PC-3 (cell line): ENCODE measurements at regions not wholly inside any gene's neighbourhood (a gene's known extent, or its start where the extent isn't known, plus 50 kb on each side); places are given as distances from the start of the nearest gene placed in this dataset.

Experiments
- ATAC-seq: fragments of 200-7000 bp; cut with Tn5 transposase; 2 replicates; pipeline ENCODE4 v1.9.1; 2020; ENCODE audit warnings: mild to moderate bottlenecking, moderate library complexity
- BruUV-seq: library from RNA; stranded (reverse); fragments of 400-500 nt; replicated peaks from 2 replicates; lab custom pipeline; 2021; lab: Mats Ljungman, UMichigan
- CTCF ChIA-PET: fragments of 300-600 bp; sonication (Branson Sonifier 250); formaldehyde crosslinking; loops from one replicate; lab custom pipeline; 2022; ENCODE audit warnings: antibody characterized with exemption; lab: Charles Lee
- POLR2A ChIA-PET: fragments of 300-600 bp; sonication (Branson Sonifier 250); formaldehyde crosslinking; loops from one replicate; lab custom pipeline; 2022; ENCODE audit warnings: antibody characterized with exemption; ENCODE audit not compliant: unreplicated experiment; lab: Charles Lee
- DNase-seq: peaks from one replicate; pipeline ENCODE4 v3.0.0-alpha.2; 2015
- H2AFZ ChIP-seq: fragments of 300-600 bp; sonication (generic); 2 replicates; pipeline ENCODE4 v1.6.0; 2016; ENCODE audit warnings: antibody characterized with exemption, low read length
- H3F3A ChIP-seq: fragments of 300-600 bp; sonication (generic); one replicate; pipeline ENCODE4 v1.6.0; 2017; ENCODE audit warnings: antibody characterized with exemption, low read length, control low read depth, mild to moderate bottlenecking; ENCODE audit not compliant: unreplicated experiment
- H3K27ac ChIP-seq: fragments of 300-600 bp; sonication (generic); 2 replicates; pipeline ENCODE4 v1.5.1; 2016; ENCODE audit warnings: mild to moderate bottlenecking, low read length
- H3K27me3 ChIP-seq: fragments of 300-600 bp; sonication (generic); 2 replicates; pipeline ENCODE4 v1.6.1; 2016; ENCODE audit warnings: low read length, mixed read lengths
- H3K36me3 ChIP-seq: fragments of 300-600 bp; sonication (generic); 2 replicates; pipeline ENCODE4 v1.6.1; 2016; ENCODE audit warnings: low read depth, mixed run types, low read length, mixed read lengths
- H3K4me1 ChIP-seq: fragments of 300-600 bp; sonication (generic); 2 replicates; pipeline ENCODE4 v1.5.1; 2016; ENCODE audit warnings: low read length; ENCODE audit not compliant: insufficient read depth
- H3K4me2 ChIP-seq: fragments of 300-600 bp; sonication (generic); 2 replicates; pipeline ENCODE4 v1.6.0; 2016; ENCODE audit warnings: low read length
- H3K4me3 ChIP-seq: fragments of 300-600 bp; sonication (generic); 2 replicates; pipeline ENCODE4 v1.5.1; 2016; ENCODE audit warnings: mild to moderate bottlenecking, low read length, mixed read lengths
- H3K79me2 ChIP-seq: fragments of 300-600 bp; sonication (generic); 2 replicates; pipeline ENCODE4 v1.6.1; 2017; ENCODE audit warnings: low read length, mixed read lengths
- H3K9ac ChIP-seq: fragments of 300-600 bp; sonication (generic); 2 replicates; pipeline ENCODE4 v1.6.0; 2016; ENCODE audit warnings: mild to moderate bottlenecking, low read length
- H3K9me2 ChIP-seq: fragments of 300-600 bp; sonication (generic); replicated peaks from 2 replicates; pipeline ENCODE4 v1.6.1; 2016; ENCODE audit warnings: mixed run types, low read length, mixed read lengths
- H3K9me3 ChIP-seq: fragments of 300-600 bp; sonication (generic); 2 replicates; pipeline ENCODE4 v1.6.1; 2016; ENCODE audit warnings: low read length, mixed read lengths
- H4K20me1 ChIP-seq: fragments of 300-600 bp; sonication (generic); 2 replicates; pipeline ENCODE4 v1.6.1; 2016; ENCODE audit warnings: low read length, mixed read lengths
- CTCF ChIP-seq: fragments of 300-600 bp; sonication (generic); conservative IDR thresholded peaks from 2 replicates; pipeline ENCODE4 v1.5.1; 2017; ENCODE audit warnings: antibody characterized with exemption, low read depth, mild to moderate bottlenecking, low read length
- EZH2 ChIP-seq: fragments of 300-600 bp; sonication (generic); IDR thresholded peaks from one replicate; pipeline ENCODE4 v1.6.1; 2017; ENCODE audit warnings: antibody characterized with exemption, mild to moderate bottlenecking, low read length; ENCODE audit not compliant: unreplicated experiment
- EZH2phosphoT487 ChIP-seq: fragments of 300-600 bp; sonication (generic); IDR thresholded peaks from 2 replicates; pipeline ENCODE4 v1.6.1; 2018; ENCODE audit warnings: mild to moderate bottlenecking, antibody characterized with exemption, low read length, borderline replicate concordance
- intact Hi-C: fragments of 100-400 bp; cut with micrococcal nuclease; formaldehyde crosslinking; loops from 2 replicates; pipeline ENCODE4 v1.9.0; 2023

GRCh38 chr3:45311953-45312801 is 76.2 kb upstream of the LARS2 start:
- BruUV-seq, result no TSS peak
- DNase-seq, result peak; percentile 13
- H3K4me3 ChIP-seq, result no peak overlapping the region
- CTCF ChIA-PET, result interaction anchor here (0.7 kb wide), 1 partner anchor 306 kb away, joined by 4 read pairs; no protein-coding TSS in a partner anchor
- intact Hi-C loops, result no loop called here
- H3K4me1 ChIP-seq, result no peaks in the 10 kb centered on the region
- H3K9me2 ChIP-seq, result no peaks in the 10 kb centered on the region
- POLR2A ChIA-PET, result no interaction called here
- peaks cover 4% of the 10 kb centered on the region; the same call in 1 of the 2 replicates for H3K27me3 ChIP-seq
- no peaks in the 10 kb centered on the region for H3K9me3 ChIP-seq
- no peak for ATAC-seq
- H3K27ac ChIP-seq, result no peak overlapping the region
- no peaks in the 10 kb centered on the region for H3K79me2 ChIP-seq
- H4K20me1 ChIP-seq, result no peaks in the 10 kb centered on the region
- no peaks in the 10 kb centered on the region for H3K36me3 ChIP-seq
- no peak overlapping the region for H3K9ac ChIP-seq
- no peak overlapping the region for H2AFZ ChIP-seq
- H3K4me2 ChIP-seq, result no peak overlapping the region
- no peak for TF ChIP-seq CTCF
- no peak for TF ChIP-seq EZH2phosphoT487
- no peak for TF ChIP-seq EZH2
- H3F3A ChIP-seq, result no peaks in the 10 kb centered on the region

GRCh38 chr3:45312836-45313493 is 75.4 kb upstream of the LARS2 start:
- no peak overlapping the region for H3K9ac ChIP-seq
- H3K4me2 ChIP-seq, result no peak overlapping the region
- TF ChIP-seq EZH2, result no peak
- no peak for TF ChIP-seq EZH2phosphoT487
- no peak for TF ChIP-seq CTCF
- no peak for ATAC-seq
- H3K36me3 ChIP-seq, result no peaks in the 10 kb centered on the region
- CTCF ChIA-PET, result no interaction called here
- H2AFZ ChIP-seq, result no peak overlapping the region
- no peaks in the 10 kb centered on the region for H3K4me1 ChIP-seq
- H3F3A ChIP-seq, result no peaks in the 10 kb centered on the region
- intact Hi-C loops, result no loop called here
- H3K4me3 ChIP-seq, result no peak overlapping the region
- H3K9me3 ChIP-seq, result no peaks in the 10 kb centered on the region
- no TSS peak for BruUV-seq
- no peak for DNase-seq
- no peaks in the 10 kb centered on the region for H4K20me1 ChIP-seq
- POLR2A ChIA-PET, result no interaction called here
- no peak overlapping the region for H3K27ac ChIP-seq
- peaks cover 4% of the 10 kb centered on the region; the same call in 1 of the 2 replicates for H3K27me3 ChIP-seq
- no peaks in the 10 kb centered on the region for H3K9me2 ChIP-seq
- no peaks in the 10 kb centered on the region for H3K79me2 ChIP-seq
